Choroid plexus epithelial cell (primary cell): ENCODE measurements at regions not wholly inside any gene's neighbourhood (a gene's known extent, or its start where the extent isn't known, plus 50 kb on each side); places are given as distances from the start of the nearest gene placed in this dataset.

Source experiments
- DNase-seq: peaks from one replicate; pipeline ENCODE4 v3.0.0-alpha.2; 2010; ENCODE audit warnings: low read depth
- H3K4me3 ChIP-seq: 2 replicates; pipeline ENCODE4 v1.5.1; 2011; ENCODE audit warnings: low read depth, mild to moderate bottlenecking, control low read depth, low read length, moderate library complexity
- CTCF ChIP-seq: conservative IDR thresholded peaks from 2 replicates; pipeline ENCODE4 v1.5.1; 2011; ENCODE audit warnings: low read depth, mild to moderate bottlenecking, control low read depth, inconsistent platforms, low read length, moderate library complexity

GRCh38 chr3:27826448-27826847, 104.3 kb upstream of the EOMES start:
- TF ChIP-seq CTCF, result no peak
- DNase-seq, result no peak
- H3K4me3 ChIP-seq, result no peak overlapping the region

GRCh38 chr3:27827041-27827440, 104.9 kb upstream of the EOMES start:
- H3K4me3 ChIP-seq, result no peak overlapping the region
- no peak for DNase-seq
- TF ChIP-seq CTCF, result no peak

- DNase-seq, result no peak
- no peak for TF ChIP-seq CTCF
- no peak overlapping the region for H3K4me3 ChIP-seq
Measured at GRCh38 chr3:27840807-27841594, 118.9 kb upstream of the EOMES start.

- H3K4me3 ChIP-seq, result no peak overlapping the region
- no peak for TF ChIP-seq CTCF
- DNase-seq, result no peak
Measured at GRCh38 chr3:27844052-27844675, 122.0 kb upstream of the EOMES start.

GRCh38 chr3:27847697-27848096, 125.6 kb upstream of the EOMES start:
- DNase-seq, result no peak
- no peak overlapping the region for H3K4me3 ChIP-seq
- no peak for TF ChIP-seq CTCF

GRCh38 chr3:27848826-27849225, 126.7 kb upstream of the EOMES start:
- no peak for DNase-seq
- H3K4me3 ChIP-seq, result no peak overlapping the region
- no peak for TF ChIP-seq CTCF

GRCh38 chr3:27859821-27860220, 137.7 kb upstream of the EOMES start:
- H3K4me3 ChIP-seq, result no peak overlapping the region
- no peak for DNase-seq
- no peak for TF ChIP-seq CTCF
